ENCODE measurements at regions not wholly inside any gene's neighbourhood (a gene's known extent, or its start where the extent isn't known, plus 50 kb on each side); places are given as distances from the start of the nearest gene placed in this dataset.

- H3K9ac ChIP-seq (ENCODE audit: low read depth in 1 of 2, low read length in 2 of 2): no peak overlapping the region
- no peak overlapping the region for H3K4me3 ChIP-seq (ENCODE audit: low read depth in 1 of 3, low read length in 3 of 3)
- DNase-seq (ENCODE audit: low spot score): no peak
- no peak overlapping the region for H3K27ac ChIP-seq (ENCODE audit: low read depth in 1 of 2, low read length in 2 of 2)
- no peaks in the 10 kb centered on the region for H3K4me1 ChIP-seq (ENCODE audit: control insufficient read depth in 4 of 4, insufficient read depth in 4 of 4, low read length in 3 of 4)
- H3K27me3 ChIP-seq (ENCODE audit: control insufficient read depth in 4 of 4, insufficient read depth in 4 of 4, low read length in 3 of 4): no peaks in the 10 kb centered on the region
- TF ChIP-seq HNF4G (IDR thresholded peaks at IDR 0.05) (no peak), FOXA2 (IDR thresholded peaks at IDR 0.05) (no peak), RXRA (IDR thresholded peaks at IDR 0.05) (no peak), NR2F2 (IDR thresholded peaks at IDR 0.05) (no peak), EGR1 (IDR thresholded peaks at IDR 0.05; ENCODE audit: low read depth in 2 of 2) (no peak), GABPA (IDR thresholded peaks at IDR 0.05 in 1 of 2, conservative IDR thresholded peaks at IDR 0.05 in 1 of 2) (no peak), RAD21 (IDR thresholded peaks at IDR 0.05) (no peak), REST (IDR thresholded peaks at IDR 0.05) (no peak), JUND (IDR thresholded peaks at IDR 0.05) (no peak), ZBTB33 (IDR thresholded peaks at IDR 0.05) (no peak), TAF1 (conservative IDR thresholded peaks at IDR 0.05) (no peak), FOXA1 (IDR thresholded peaks at IDR 0.05) (no peak), YY1 (IDR thresholded peaks at IDR 0.05) (no peak), ATF3 (IDR thresholded peaks at IDR 0.05) (no peak), CTCF (IDR thresholded peaks at IDR 0.05; ENCODE audit: low read depth, low read length, missing input control) (no peak), HNF4A (conservative IDR thresholded peaks at IDR 0.05) (no peak), SP1 (IDR thresholded peaks at IDR 0.05) (no peak), MAX (IDR thresholded peaks at IDR 0.05) (no peak)
- no peaks in the 10 kb centered on the region for H3K36me3 ChIP-seq (ENCODE audit: control insufficient read depth in 4 of 4, insufficient read depth in 3 of 4, low read depth in 1 of 4, low read length in 3 of 4)
- 86% methylated on average over 2 of the region's 2 CpGs for WGBS
- no peaks in the 10 kb centered on the region for H3K9me3 ChIP-seq (ENCODE audit: control insufficient read depth in 4 of 4, low read length in 3 of 4)
Measured at GRCh38 chr1:67883069-67883468, 49.8 kb upstream of the GNG12 start.

Measured in liver (tissue), 8 donors.